Activated CD4-positive, alpha-beta memory T cell treated with anti-CD3 and anti-CD28 coated beads, Interleukin-2, amount 10 ng/mL, durations not matched to agents 7 days and 5 days (primary cell): ENCODE measurements at regions not wholly inside any gene's neighbourhood (a gene's known extent, or its start where the extent isn't known, plus 50 kb on each side); places are given as distances from the start of the nearest gene placed in this dataset.
"Not testable (repeated sequence)": the region's sequence is repeated elsewhere in the genome, so short reads cannot be mapped to it uniquely, and the experiment has no call there.

Experiments
- CTCF ChIA-PET: fragments of 350-600 bp; sonication (Branson Sonifier 250); formaldehyde crosslinking; loops from one replicate; lab custom pipeline; 2021; ENCODE audit warnings: antibody characterized with exemption, inconsistent platforms; lab: Charles Lee
- POLR2A ChIA-PET: fragments of 350-600 bp; sonication (Branson Sonifier 250); formaldehyde crosslinking; loops from one replicate; lab custom pipeline; 2021; ENCODE audit warnings: antibody characterized with exemption; lab: Charles Lee
- DNase-seq: peaks from one replicate; pipeline ENCODE4 v3.0.0-alpha.2; 2020
- H3K27ac Mint-ChIP-seq: one replicate; pipeline ENCODE4 v1.8.0; 2021; ENCODE audit warnings: mild to moderate bottlenecking, mixed read lengths
- H3K27me3 Mint-ChIP-seq: one replicate; pipeline ENCODE4 v1.8.0; 2021; ENCODE audit warnings: mixed read lengths
- H3K36me3 Mint-ChIP-seq: one replicate; pipeline ENCODE4 v1.8.0; 2021; ENCODE audit warnings: low read depth, mixed read lengths
- H3K4me1 Mint-ChIP-seq: one replicate; pipeline ENCODE4 v1.8.0; 2021; ENCODE audit warnings: mixed read lengths
- H3K4me3 Mint-ChIP-seq: one replicate; pipeline ENCODE4 v1.8.0; 2021; ENCODE audit warnings: mild to moderate bottlenecking, mixed read lengths
- H3K9me3 Mint-ChIP-seq: one replicate; pipeline ENCODE4 v1.8.0; 2021; ENCODE audit warnings: mixed read lengths

DNA sequence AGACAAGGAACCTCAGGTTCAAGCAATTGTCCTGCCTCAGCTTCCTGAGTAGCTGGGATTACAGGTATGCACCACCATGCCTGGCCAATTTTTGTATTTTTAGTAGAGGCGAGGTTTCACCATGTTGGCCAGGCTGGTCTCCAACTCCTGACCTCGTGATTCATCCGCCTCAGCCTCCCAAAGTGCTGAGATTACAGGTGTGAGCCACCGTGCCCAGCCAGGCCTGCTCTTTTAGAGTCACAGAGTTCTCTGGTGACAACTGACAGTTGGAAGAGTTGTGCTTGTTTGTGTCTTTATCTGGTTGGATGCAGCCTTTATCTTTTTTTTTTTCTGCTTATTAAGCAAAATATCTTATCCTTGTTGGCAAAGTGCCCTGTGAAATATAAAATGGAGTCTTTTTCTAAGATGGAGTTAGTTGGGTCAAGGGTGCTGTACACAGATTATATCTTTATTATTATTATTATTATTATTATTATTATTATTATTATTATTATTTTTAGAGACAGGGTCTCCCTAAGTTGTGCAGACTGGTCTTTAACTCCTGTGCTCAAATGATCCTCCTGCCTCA lies 86.5 kb upstream of the ABHD2 start:
- POLR2A ChIA-PET, DNase-seq, H3K9me3 Mint-ChIP-seq, H3K36me3 Mint-ChIP-seq, H3K27ac Mint-ChIP-seq, H3K4me3 Mint-ChIP-seq, H3K4me1 Mint-ChIP-seq: not testable (repeated sequence)
- peaks cover 15% of the 10 kb centered on the region for H3K27me3 Mint-ChIP-seq
- CTCF ChIA-PET, result interaction anchor here (2.5 kb wide), 1 partner anchor 97 kb away, joined by 11 read pairs; no protein-coding TSS in a partner anchor

GRCh38 chr15:89002281-89002761 lies 85.9 kb upstream of the ABHD2 start:
- no peak overlapping the region for H3K4me3 Mint-ChIP-seq
- POLR2A ChIA-PET, result no interaction called here
- H3K36me3 Mint-ChIP-seq, result no peaks in the 10 kb centered on the region
- peaks cover 20% of the 10 kb centered on the region for H3K27me3 Mint-ChIP-seq
- H3K9me3 Mint-ChIP-seq, result no peaks in the 10 kb centered on the region
- H3K27ac Mint-ChIP-seq, result no peak overlapping the region
- peaks cover 4% of the 10 kb centered on the region for H3K4me1 Mint-ChIP-seq
- no peak for DNase-seq
- CTCF ChIA-PET, result no interaction called here

GRCh38 chr15:89002830-89003229 lies 85.4 kb upstream of the ABHD2 start:
- CTCF ChIA-PET, result no interaction called here
- POLR2A ChIA-PET, result no interaction called here
- Mint-ChIP-seq H3K9me3 (no peaks in the 10 kb centered on the region), H3K36me3 (no peaks in the 10 kb centered on the region), H3K4me1 (peaks cover 4% of the 10 kb centered on the region), H3K27me3 (peaks cover 21% of the 10 kb centered on the region), H3K27ac (no peak overlapping the region), H3K4me3 (no peak overlapping the region)
- DNase-seq, result no peak

GRCh38 chr15:89003865-89004725 lies 84.2 kb upstream of the ABHD2 start:
- Mint-ChIP-seq H3K27ac (no peak overlapping the region), H3K4me1 (peaks cover 4% of the 10 kb centered on the region), H3K36me3 (no peaks in the 10 kb centered on the region), H3K27me3 (peaks cover 17% of the 10 kb centered on the region), H3K9me3 (no peaks in the 10 kb centered on the region), H3K4me3 (no peak overlapping the region)
- DNase-seq, result no peak
- ChIA-PET POLR2A (no interaction called here), CTCF (interaction anchor here (0.5 to 1.4 kb wide), 2 partner anchors 99 to 352 kb away, joined by 3 to 11 read pairs; no protein-coding TSS in a partner anchor)

- Mint-ChIP-seq H3K27me3 (peaks cover 18% of the 10 kb centered on the region), H3K4me1 (peaks cover 4% of the 10 kb centered on the region), H3K9me3 (no peaks in the 10 kb centered on the region), H3K27ac (no peak overlapping the region), H3K36me3 (no peaks in the 10 kb centered on the region), H3K4me3 (no peak overlapping the region)
- ChIA-PET CTCF (interaction anchor here (1.4 kb wide), 1 partner anchor 100 kb away, joined by 11 read pairs; no protein-coding TSS in a partner anchor), POLR2A (no interaction called here)
- DNase-seq, result no peak
Measured at GRCh38 chr15:89004726-89005030, 83.6 kb upstream of the ABHD2 start.

DNA sequence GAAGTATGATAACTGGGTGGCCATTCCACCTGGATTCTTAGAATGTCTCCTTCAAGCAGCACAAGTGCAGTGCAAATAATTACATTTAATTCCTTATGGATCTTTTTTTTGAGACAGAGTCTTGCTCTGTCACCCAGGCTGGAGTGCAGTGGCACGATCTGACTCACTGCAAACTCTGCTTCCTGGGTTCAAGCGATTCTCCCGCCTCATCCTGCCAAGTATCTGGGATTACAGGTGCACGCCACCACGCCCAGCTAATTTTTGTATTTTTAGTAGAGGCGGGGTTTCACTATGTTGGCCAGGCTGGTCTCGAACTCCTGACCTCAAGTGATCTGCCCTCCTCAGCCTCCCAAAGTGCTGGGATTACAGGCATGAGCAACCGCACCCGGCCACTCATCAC lies 80.7 kb upstream of the ABHD2 start:
- H3K9me3 Mint-ChIP-seq, H3K4me1 Mint-ChIP-seq, H3K36me3 Mint-ChIP-seq, H3K4me3 Mint-ChIP-seq, DNase-seq, POLR2A ChIA-PET, CTCF ChIA-PET, H3K27ac Mint-ChIP-seq: not testable (repeated sequence)
- H3K27me3 Mint-ChIP-seq, result peaks cover 25% of the 10 kb centered on the region

DNA sequence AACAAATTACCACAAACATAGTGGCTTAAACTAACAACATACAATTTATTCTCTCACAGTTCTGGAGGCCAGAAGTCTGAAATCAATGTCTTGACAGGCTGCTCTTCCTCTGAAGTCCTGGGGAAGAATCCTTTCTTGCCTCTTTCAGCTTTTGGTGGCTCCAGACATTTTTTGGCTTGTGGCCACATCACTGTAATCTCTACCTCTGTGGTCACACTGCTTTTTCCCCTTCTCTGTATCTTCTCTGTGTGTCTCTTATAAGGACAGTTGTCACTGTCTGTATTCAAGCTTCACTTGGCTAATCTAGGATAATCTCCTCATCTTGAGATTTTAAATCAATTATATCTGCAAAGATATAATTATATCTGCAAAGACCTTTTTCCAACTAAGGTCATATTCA lies 80.3 kb upstream of the ABHD2 start:
- POLR2A ChIA-PET, result no interaction called here
- Mint-ChIP-seq H3K27ac (no peak overlapping the region), H3K9me3 (no peaks in the 10 kb centered on the region), H3K27me3 (peaks cover 25% of the 10 kb centered on the region), H3K4me3 (no peak overlapping the region), H3K36me3 (no peaks in the 10 kb centered on the region), H3K4me1 (no peaks in the 10 kb centered on the region)
- no peak for DNase-seq
- CTCF ChIA-PET, result no interaction called here

DNA sequence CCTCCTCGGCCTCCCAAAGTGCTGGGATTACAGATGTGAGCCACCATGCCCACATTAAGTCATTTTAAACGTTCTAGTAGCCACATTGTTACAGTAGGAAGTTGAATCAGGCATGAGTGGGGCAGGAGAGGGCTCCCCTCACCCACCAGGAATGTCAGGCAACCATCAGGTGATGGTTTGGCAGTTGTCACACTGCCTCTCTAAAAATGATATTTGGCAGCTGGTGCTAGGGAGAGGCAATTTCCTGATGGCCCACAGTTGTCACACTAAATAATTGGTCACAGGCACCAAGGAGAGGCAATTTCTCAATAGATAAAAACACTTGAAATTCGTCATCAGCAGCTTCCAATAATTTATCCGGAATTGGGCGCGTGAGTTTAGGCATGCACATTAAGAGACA lies 79.2 kb upstream of the ABHD2 start:
- ChIA-PET POLR2A (no interaction called here), CTCF (interaction anchor here (1.7 kb wide), 1 partner anchor 104 kb away, joined by 5 read pairs; no protein-coding TSS in a partner anchor)
- Mint-ChIP-seq H3K4me3 (no peak overlapping the region), H3K27ac (no peak overlapping the region), H3K4me1 (no peaks in the 10 kb centered on the region), H3K36me3 (no peaks in the 10 kb centered on the region), H3K9me3 (no peaks in the 10 kb centered on the region), H3K27me3 (peaks cover 30% of the 10 kb centered on the region)
- DNase-seq, result no peak

GRCh38 chr15:89015412-89016097 lies 72.7 kb upstream of the ABHD2 start:
- H3K36me3 Mint-ChIP-seq, result no peaks in the 10 kb centered on the region
- DNase-seq, result no peak
- no peak overlapping the region for H3K27ac Mint-ChIP-seq
- ChIA-PET CTCF (interaction anchor here (1.1 to 3.9 kb wide), 3 partner anchors 75 to 113 kb away, joined by 3 to 26 read pairs (median 4); no protein-coding TSS in a partner anchor), POLR2A (interaction anchor here (0.7 to 1.1 kb wide), 2 partner anchors 98 to 393 kb away, joined by 3 read pairs; no protein-coding TSS in a partner anchor)
- peaks cover 37% of the 10 kb centered on the region for H3K4me1 Mint-ChIP-seq
- H3K27me3 Mint-ChIP-seq, result peaks cover 39% of the 10 kb centered on the region
- H3K9me3 Mint-ChIP-seq, result no peaks in the 10 kb centered on the region
- H3K4me3 Mint-ChIP-seq, result no peak overlapping the region

- ChIA-PET POLR2A (interaction anchor here (1.8 kb wide), 1 partner anchor 112 kb away, joined by 10 read pairs; no protein-coding TSS in a partner anchor), CTCF (interaction anchor here (0.7 to 7.0 kb wide), 6 partner anchors 35 to 121 kb away, joined by 3 to 81 read pairs (median 7); partner anchors contain the start of gene HAPLN3)
- no peaks in the 10 kb centered on the region for H3K9me3 Mint-ChIP-seq
- H3K36me3 Mint-ChIP-seq, result no peaks in the 10 kb centered on the region
- peaks cover 37% of the 10 kb centered on the region for H3K4me1 Mint-ChIP-seq
- H3K4me3 Mint-ChIP-seq, result no peak overlapping the region
- H3K27ac Mint-ChIP-seq, result no peak overlapping the region
- peaks cover 36% of the 10 kb centered on the region for H3K27me3 Mint-ChIP-seq
- DNase-seq, result no peak
Measured at GRCh38 chr15:89016549-89017041, 71.7 kb upstream of the ABHD2 start.

- Mint-ChIP-seq H3K27ac (peak overlapping the region; percentile 57), H3K9me3 (no peaks in the 10 kb centered on the region), H3K36me3 (no peaks in the 10 kb centered on the region), H3K4me1 (peaks cover 37% of the 10 kb centered on the region), H3K27me3 (peaks cover 33% of the 10 kb centered on the region), H3K4me3 (peak overlapping the region; percentile 57)
- ChIA-PET POLR2A (interaction anchor here (1.8 kb wide), 1 partner anchor 113 kb away, joined by 10 read pairs; no protein-coding TSS in a partner anchor), CTCF (interaction anchor here (0.7 to 7.0 kb wide), 5 partner anchors 34 to 122 kb away, joined by 3 to 81 read pairs (median 4); partner anchors contain the start of gene HAPLN3)
- peak; percentile 86 for DNase-seq
Measured at GRCh38 chr15:89017370-89018066, 70.7 kb upstream of the ABHD2 start.

DNA sequence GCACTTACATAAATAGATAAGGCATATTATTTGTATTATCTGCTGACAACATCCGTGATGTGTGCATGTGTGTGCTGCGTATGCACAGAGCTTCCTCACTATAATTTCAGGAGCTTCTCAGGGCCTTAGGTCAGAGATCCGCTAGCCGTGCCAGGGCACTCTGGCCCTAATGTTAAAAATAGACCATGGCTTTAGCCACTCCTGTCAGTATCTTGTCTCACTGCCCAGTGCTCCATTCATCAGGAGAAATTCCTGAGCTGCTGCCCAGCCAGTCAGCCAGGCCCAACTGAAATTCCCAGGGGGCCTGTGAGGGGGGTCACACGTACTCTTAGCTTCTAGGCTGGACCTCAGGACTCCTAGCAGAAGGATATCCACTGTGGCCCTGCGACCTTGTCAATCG lies 70.0 kb upstream of the ABHD2 start:
- ChIA-PET CTCF (interaction anchor here (0.6 to 7.0 kb wide), 4 partner anchors 98 to 153 kb away, joined by 3 to 81 read pairs (median 6); no protein-coding TSS in a partner anchor), POLR2A (interaction anchor here (1.8 kb wide), 1 partner anchor 114 kb away, joined by 10 read pairs; no protein-coding TSS in a partner anchor)
- H3K27me3 Mint-ChIP-seq, result peaks cover 31% of the 10 kb centered on the region
- no peak for DNase-seq
- no peak overlapping the region for H3K4me3 Mint-ChIP-seq
- no peaks in the 10 kb centered on the region for H3K9me3 Mint-ChIP-seq
- H3K27ac Mint-ChIP-seq, result no peak overlapping the region
- no peaks in the 10 kb centered on the region for H3K36me3 Mint-ChIP-seq
- peaks cover 37% of the 10 kb centered on the region for H3K4me1 Mint-ChIP-seq
